ENCODE measurements at regions not wholly inside any gene's neighbourhood (a gene's known extent, or its start where the extent isn't known, plus 50 kb on each side); places are given as distances from the start of the nearest gene placed in this dataset.

DNA sequence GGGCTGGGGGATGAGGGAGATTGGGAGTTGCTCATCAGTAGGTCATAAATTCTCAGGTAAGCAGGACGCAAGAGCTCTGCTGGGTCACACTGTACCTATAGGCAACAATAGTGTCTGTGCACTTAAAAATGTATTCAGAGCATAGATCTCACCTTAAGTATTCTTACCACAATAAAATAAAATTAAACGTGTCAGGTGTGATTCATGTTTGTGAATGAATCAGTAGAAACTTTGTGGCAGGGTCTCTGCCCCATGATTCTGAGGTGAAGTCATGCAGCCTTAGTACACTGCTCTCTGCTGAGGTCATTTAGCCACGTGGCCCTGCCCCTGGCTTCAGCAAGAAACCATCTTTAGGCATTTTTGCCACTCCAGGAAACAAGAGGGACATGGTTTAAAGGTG is 253.8 kb downstream of the FBXO15 start:
- SMC1A ChIA-PET (ENCODE audit: uncharacterized antibody, unreplicated experiment), result no interaction called here
- Histone ChIP-seq H3K27me3 (replicated peaks in 1 of 2; ENCODE audit: control insufficient read depth in 2 of 2, insufficient read depth in 2 of 2, low read length in 1 of 2) (no peaks in the 10 kb centered on the region), H4K20me1 (ENCODE audit: control insufficient read depth, insufficient read depth) (no peaks in the 10 kb centered on the region), H2AFZ (ENCODE audit: control insufficient read depth, low read depth, low read length) (no peak overlapping the region), H3K79me2 (ENCODE audit: control insufficient read depth, insufficient read depth, low read length) (no peaks in the 10 kb centered on the region), H3K4me3 (no peak overlapping the region), H3K9me3 (replicated peaks; ENCODE audit: control insufficient read depth, insufficient read depth, low read length) (no peaks in the 10 kb centered on the region), H3K27ac (ENCODE audit: control insufficient read depth, insufficient read depth) (no peak overlapping the region), H3K9ac (ENCODE audit: control insufficient read depth, insufficient read depth, low read length) (no peak overlapping the region), H3K4me1 (ENCODE audit: control insufficient read depth, insufficient read depth, low read length) (no peaks in the 10 kb centered on the region), H3K4me2 (ENCODE audit: control insufficient read depth, insufficient read depth) (no peak overlapping the region), H3K36me3 (ENCODE audit: control insufficient read depth in 2 of 2, insufficient read depth in 2 of 2, low read length in 1 of 2) (no peaks in the 10 kb centered on the region)
- in situ Hi-C loops (cut with MboI), result no loop called here
- ATAC-seq, result no peak
- DNase-seq (ENCODE audit: low read depth, low spot score), result no peak
- RAD21 ChIA-PET (ENCODE audit: unreplicated experiment), result no interaction called here
- WGBS (ENCODE audit: insufficient coverage, insufficient replicate concordance, low lambda C conversion rate, missing lambda C conversion rate), result 26% methylated on average over 3 of the region's 3 CpGs
- CTCF ChIA-PET, result no interaction called here
- no TSS peak for BruUV-seq (replicated peaks)
- POLR2A ChIA-PET, result no interaction called here
- intact Hi-C loops (cut with micrococcal nuclease; ENCODE audit: unreplicated experiment), result no loop called here
- no peak for FAIRE-seq
- TF ChIP-seq BHLHE40 (IDR thresholded peaks at IDR 0.05; ENCODE audit: borderline replicate concordance in 1 of 2, low read depth in 2 of 2, low read length in 1 of 2), result no peak
- TF ChIP-seq SMAD5 (IDR thresholded peaks at IDR 0.05; ENCODE audit: low read depth), result no peak
- TF ChIP-seq, protein P1, sequence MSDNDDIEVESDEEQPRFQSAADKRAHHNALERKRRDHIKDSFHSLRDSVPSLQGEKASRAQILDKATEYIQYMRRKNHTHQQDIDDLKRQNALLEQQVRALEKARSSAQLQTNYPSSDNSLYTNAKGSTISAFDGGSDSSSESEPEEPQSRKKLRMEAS (IDR thresholded peaks at IDR 0.05; ENCODE audit: low read depth, low read length), result no peak
- no peak for TF ChIP-seq STAT1 (conservative IDR thresholded peaks at IDR 0.05)
- TF ChIP-seq TARDBP (IDR thresholded peaks at IDR 0.05; ENCODE audit: borderline replicate concordance), result no peak
- no peak for TF ChIP-seq POLR2AphosphoS5 (IDR thresholded peaks at IDR 0.05; ENCODE audit: low read length)
- no peak for TF ChIP-seq NR2F1 (conservative IDR thresholded peaks at IDR 0.05)
- no peak for TF ChIP-seq NR2C1 (IDR thresholded peaks at IDR 0.05)
- TF ChIP-seq NFIC (IDR thresholded peaks at IDR 0.05; ENCODE audit: low read depth, low read length), result no peak
- no peak for TF ChIP-seq MXI1 (IDR thresholded peaks at IDR 0.05; ENCODE audit: low read depth, low read length)
- no peak for TF ChIP-seq SIN3A (IDR thresholded peaks at IDR 0.05; ENCODE audit: low read depth, low read length)
- no peak for TF ChIP-seq BRCA1 (IDR thresholded peaks at IDR 0.05; ENCODE audit: low read depth, low read length)
- no peak for TF ChIP-seq WRNIP1 (IDR thresholded peaks at IDR 0.05; ENCODE audit: borderline replicate concordance, low read depth, low read length)
- TF ChIP-seq, protein P2, sequence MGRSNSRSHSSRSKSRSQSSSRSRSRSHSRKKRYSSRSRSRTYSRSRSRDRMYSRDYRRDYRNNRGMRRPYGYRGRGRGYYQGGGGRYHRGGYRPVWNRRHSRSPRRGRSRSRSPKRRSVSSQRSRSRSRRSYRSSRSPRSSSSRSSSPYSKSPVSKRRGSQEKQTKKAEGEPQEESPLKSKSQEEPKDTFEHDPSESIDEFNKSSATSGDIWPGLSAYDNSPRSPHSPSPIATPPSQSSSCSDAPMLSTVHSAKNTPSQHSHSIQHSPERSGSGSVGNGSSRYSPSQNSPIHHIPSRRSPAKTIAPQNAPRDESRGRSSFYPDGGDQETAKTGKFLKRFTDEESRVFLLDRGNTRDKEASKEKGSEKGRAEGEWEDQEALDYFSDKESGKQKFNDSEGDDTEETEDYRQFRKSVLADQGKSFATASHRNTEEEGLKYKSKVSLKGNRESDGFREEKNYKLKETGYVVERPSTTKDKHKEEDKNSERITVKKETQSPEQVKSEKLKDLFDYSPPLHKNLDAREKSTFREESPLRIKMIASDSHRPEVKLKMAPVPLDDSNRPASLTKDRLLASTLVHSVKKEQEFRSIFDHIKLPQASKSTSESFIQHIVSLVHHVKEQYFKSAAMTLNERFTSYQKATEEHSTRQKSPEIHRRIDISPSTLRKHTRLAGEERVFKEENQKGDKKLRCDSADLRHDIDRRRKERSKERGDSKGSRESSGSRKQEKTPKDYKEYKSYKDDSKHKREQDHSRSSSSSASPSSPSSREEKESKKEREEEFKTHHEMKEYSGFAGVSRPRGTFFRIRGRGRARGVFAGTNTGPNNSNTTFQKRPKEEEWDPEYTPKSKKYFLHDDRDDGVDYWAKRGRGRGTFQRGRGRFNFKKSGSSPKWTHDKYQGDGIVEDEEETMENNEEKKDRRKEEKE (IDR thresholded peaks at IDR 0.05), result no peak
- TF ChIP-seq FOXK2 (IDR thresholded peaks at IDR 0.05), result no peak
- TF ChIP-seq, protein P3, sequence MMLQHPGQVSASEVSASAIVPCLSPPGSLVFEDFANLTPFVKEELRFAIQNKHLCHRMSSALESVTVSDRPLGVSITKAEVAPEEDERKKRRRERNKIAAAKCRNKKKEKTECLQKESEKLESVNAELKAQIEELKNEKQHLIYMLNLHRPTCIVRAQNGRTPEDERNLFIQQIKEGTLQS (IDR thresholded peaks at IDR 0.05; ENCODE audit: borderline replicate concordance, extremely low read depth, low read depth, low read length), result no peak
- TF ChIP-seq, protein P4, sequence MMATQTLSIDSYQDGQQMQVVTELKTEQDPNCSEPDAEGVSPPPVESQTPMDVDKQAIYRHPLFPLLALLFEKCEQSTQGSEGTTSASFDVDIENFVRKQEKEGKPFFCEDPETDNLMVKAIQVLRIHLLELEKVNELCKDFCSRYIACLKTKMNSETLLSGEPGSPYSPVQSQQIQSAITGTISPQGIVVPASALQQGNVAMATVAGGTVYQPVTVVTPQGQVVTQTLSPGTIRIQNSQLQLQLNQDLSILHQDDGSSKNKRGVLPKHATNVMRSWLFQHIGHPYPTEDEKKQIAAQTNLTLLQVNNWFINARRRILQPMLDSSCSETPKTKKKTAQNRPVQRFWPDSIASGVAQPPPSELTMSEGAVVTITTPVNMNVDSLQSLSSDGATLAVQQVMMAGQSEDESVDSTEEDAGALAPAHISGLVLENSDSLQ (IDR thresholded peaks at IDR 0.05), result no peak
- TF ChIP-seq EP300 (IDR thresholded peaks at IDR 0.05; ENCODE audit: borderline replicate concordance in 1 of 2, control insufficient read depth in 1 of 2, low read depth in 2 of 2, low read length in 2 of 2), result no peak
- TF ChIP-seq ZBED1 (IDR thresholded peaks at IDR 0.05; ENCODE audit: borderline replicate concordance), result no peak
